NT2/D1 (cell line): ENCODE measurements at regions not wholly inside any gene's neighbourhood (a gene's known extent, or its start where the extent isn't known, plus 50 kb on each side); places are given as distances from the start of the nearest gene placed in this dataset.
A peak's percentile ranks its signal among the peaks of the same experiment; 100 is the strongest.
"Not testable (repeated sequence)": the region's sequence is repeated elsewhere in the genome, so short reads cannot be mapped to it uniquely, and the experiment has no call there.

Experiments
- DNase-seq: peaks from one replicate; pipeline ENCODE4 v3.0.0-alpha.2; 2011; ENCODE audit warnings: low read depth, low spot score
- H3K27me3 ChIP-seq: 2 replicates; pipeline ENCODE4 v1.6.0; 2011; ENCODE audit warnings: mild to moderate bottlenecking; ENCODE audit not compliant: insufficient read length, insufficient read depth
- H3K36me3 ChIP-seq: 2 replicates; pipeline ENCODE4 v1.6.1; 2011; ENCODE audit warnings: mild to moderate bottlenecking, low read length, mixed read lengths; ENCODE audit not compliant: insufficient read depth, insufficient read length
- H3K4me1 ChIP-seq: 2 replicates; pipeline ENCODE4 v1.5.1; 2011; ENCODE audit not compliant: insufficient read depth, insufficient read length
- H3K4me3 ChIP-seq: 2 replicates; pipeline ENCODE4 v1.5.1; 2011; ENCODE audit warnings: low read depth; ENCODE audit not compliant: insufficient read length
- H3K9ac ChIP-seq: 2 replicates; pipeline ENCODE4 v1.6.0; 2011; ENCODE audit warnings: low read depth; ENCODE audit not compliant: insufficient read length
- H3K9me3 ChIP-seq: 2 replicates; pipeline ENCODE4 v1.5.1; 2011; ENCODE audit warnings: mild to moderate bottlenecking, low read length; ENCODE audit not compliant: insufficient read depth
- SUZ12 ChIP-seq: IDR thresholded peaks from 2 replicates; pipeline ENCODE4 v1.6.1; 2011; ENCODE audit not compliant: insufficient read length, insufficient read depth; ENCODE audit errors: extremely low read depth
- YY1 ChIP-seq: IDR thresholded peaks from 2 replicates; pipeline ENCODE4 v1.6.1; 2011; ENCODE audit not compliant: insufficient read length, insufficient read depth
- ZNF274 ChIP-seq: IDR thresholded peaks from 2 replicates; pipeline ENCODE4 v1.6.1; 2011; ENCODE audit warnings: mild to moderate bottlenecking, low read depth, low read length

DNA sequence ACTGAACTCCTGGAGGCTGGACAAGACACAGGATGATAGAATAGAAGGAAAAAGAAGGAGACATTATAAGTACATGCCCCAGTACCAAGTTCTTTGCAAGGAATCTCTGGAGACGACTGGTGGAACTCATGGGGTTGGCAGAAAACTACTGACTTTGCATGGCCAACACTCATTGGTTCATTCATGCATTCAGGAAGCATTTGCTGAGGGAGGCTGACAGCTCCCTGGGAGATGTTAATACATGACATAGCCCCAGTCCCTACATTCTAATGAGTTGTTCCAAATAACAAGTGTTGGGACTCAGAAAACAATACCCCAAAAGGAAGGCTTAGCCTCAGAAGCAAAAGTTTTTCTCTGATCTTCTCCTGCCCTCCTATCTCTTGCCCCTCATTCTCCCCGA, 172.8 kb upstream of the IRF2BP2 start:
- DNase-seq: peak; percentile 75
- no peak overlapping the region for H3K9ac ChIP-seq
- TF ChIP-seq ZNF274 (no peak), SUZ12 (no peak), YY1 (no peak)
- no peaks in the 10 kb centered on the region for H3K27me3 ChIP-seq
- no peaks in the 10 kb centered on the region for H3K9me3 ChIP-seq
- no peaks in the 10 kb centered on the region for H3K36me3 ChIP-seq
- H3K4me3 ChIP-seq: no peak overlapping the region
- H3K4me1 ChIP-seq: peaks cover 12% of the 10 kb centered on the region

DNA sequence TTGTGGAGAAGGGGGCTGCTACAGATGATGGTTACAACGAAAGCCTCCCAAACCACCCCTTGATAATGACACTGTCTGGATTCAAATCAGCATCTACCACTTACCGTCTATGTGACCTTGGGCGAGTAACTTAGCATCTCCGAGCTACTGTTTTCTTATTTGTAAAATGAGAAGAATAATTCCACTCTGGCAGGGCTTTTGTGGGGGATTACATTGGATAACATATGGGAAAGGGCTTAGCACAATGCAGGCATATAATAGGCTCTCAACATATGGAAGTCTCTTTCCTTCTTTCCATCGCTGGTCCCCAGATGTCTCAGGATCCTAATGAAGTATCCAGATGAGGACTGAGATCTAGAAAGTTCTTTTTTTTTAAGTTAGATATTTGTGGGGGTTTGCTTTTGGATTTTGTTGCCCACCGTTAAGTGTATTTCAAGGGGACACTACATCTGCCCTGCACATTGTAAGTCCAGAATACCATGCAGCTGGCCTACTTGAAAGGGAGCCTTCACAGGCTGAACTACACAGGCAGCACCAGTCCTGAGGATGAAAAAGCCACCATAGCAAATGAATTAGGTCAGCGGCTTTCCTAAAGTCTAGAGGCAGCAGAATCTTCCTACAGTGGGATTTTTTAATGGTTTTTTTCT, 172.2 kb upstream of the IRF2BP2 start:
- peaks cover 12% of the 10 kb centered on the region for H3K4me1 ChIP-seq
- H3K9me3 ChIP-seq: no peaks in the 10 kb centered on the region
- no peaks in the 10 kb centered on the region for H3K36me3 ChIP-seq
- TF ChIP-seq SUZ12: no peak
- no peak for TF ChIP-seq ZNF274
- TF ChIP-seq YY1: no peak
- H3K27me3 ChIP-seq: no peaks in the 10 kb centered on the region
- H3K9ac ChIP-seq: no peak overlapping the region
- H3K4me3 ChIP-seq: no peak overlapping the region
- DNase-seq: no peak

DNA sequence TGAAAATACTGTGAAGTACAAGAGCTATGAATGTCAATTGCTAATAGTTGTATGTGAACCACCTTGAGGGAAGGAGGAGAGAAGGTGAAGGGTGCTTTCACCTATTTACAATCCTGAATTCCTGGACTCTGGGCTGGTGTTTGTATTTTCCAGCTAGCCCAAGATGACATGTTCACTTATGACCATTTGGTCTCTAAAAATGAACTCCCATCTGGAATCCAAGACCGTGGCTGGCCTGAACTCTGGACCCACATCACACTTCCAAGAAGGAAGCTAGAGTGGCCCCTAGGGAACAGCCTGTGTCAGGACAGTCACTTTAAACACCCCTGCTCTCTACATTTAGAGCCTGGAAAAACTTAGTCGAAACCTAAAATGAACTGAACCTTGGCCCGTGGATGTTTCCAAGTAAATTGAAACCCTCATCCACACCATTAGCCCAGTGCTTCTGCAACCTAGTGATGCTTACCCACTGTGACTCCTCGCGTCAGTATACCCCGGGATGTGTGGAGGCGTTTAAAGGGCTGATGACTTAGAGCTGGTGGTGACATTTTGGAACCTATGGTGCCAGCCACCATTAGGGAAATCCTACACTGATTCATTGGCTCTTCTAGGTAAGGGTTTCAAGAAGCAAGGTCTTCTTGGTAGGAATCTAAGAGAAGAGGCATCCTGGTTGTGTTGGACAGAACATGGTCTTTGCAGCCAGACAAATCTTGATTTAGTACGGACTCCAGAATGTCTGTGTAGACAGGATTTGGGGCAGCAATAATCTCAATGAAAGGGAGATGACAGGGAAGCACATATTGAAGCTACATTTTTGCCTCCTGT, 171.5 kb upstream of the IRF2BP2 start:
- Histone ChIP-seq H3K9ac (no peak overlapping the region), H3K9me3 (no peaks in the 10 kb centered on the region), H3K4me3 (no peak overlapping the region), H3K36me3 (no peaks in the 10 kb centered on the region), H3K4me1 (peaks cover 12% of the 10 kb centered on the region), H3K27me3 (no peaks in the 10 kb centered on the region)
- no peak for TF ChIP-seq YY1
- TF ChIP-seq ZNF274: no peak
- no peak for TF ChIP-seq SUZ12
- DNase-seq: no peak

DNA sequence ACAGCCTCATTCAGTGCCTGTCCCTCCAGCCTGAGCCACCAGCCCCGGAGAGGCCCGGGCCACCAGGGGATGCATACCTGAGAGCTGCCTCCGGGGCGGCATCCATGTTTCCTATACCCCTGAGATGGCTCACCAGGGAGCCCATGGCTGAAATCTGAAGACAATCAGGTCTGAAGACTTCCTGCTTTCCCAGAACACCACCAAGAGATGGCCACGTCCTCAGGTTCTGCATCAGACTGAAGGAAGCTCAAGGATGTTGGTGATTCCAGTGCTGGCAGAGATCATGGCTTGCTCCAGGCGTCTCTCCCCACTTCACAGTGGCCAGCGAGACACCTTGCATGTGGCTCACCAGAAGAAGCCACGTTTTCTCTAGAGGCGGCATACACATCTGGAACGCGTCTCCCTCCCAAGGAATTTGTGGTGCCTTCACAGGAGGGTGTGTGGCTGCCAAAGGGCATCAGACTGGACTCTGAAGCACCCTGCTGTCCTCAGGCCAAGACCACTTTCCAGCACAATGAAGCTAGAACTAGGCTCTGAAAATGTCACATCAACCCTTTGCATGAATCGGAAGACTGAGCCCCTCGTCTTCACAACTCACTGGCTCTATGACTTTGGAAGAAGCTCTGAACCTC, 170.7 kb upstream of the IRF2BP2 start:
- no peak for DNase-seq
- no peaks in the 10 kb centered on the region; the same call in 1 of the 2 replicates for H3K9me3 ChIP-seq
- peaks cover 12% of the 10 kb centered on the region for H3K4me1 ChIP-seq
- no peaks in the 10 kb centered on the region for H3K27me3 ChIP-seq
- TF ChIP-seq YY1 (no peak), SUZ12 (no peak), ZNF274 (no peak)
- H3K36me3 ChIP-seq: no peaks in the 10 kb centered on the region
- H3K9ac ChIP-seq: no peak overlapping the region
- no peak overlapping the region for H3K4me3 ChIP-seq

DNA sequence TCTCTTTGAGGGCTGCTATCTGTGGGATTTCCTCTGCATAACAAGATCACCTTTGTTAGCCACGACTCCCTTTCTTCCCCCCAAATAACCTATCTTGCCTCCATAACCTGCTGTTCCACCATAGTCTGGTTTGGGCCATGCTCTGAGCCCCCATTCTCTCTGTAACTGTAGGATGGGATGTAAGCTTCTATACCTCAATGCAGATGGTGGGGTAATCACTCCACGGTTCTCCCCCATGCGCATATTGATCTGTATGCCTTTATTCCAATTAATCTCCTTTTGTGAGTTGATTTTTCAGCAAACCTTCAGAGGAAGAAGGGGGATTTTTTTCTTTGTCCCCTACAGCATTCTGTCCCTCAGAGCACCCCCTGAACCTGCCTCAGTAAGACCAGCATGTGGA, 170.1 kb upstream of the IRF2BP2 start:
- DNase-seq: no peak
- Histone ChIP-seq H3K9me3 (no peaks in the 10 kb centered on the region; the same call in 1 of the 2 replicates), H3K36me3 (no peaks in the 10 kb centered on the region), H3K4me1 (peaks cover 12% of the 10 kb centered on the region), H3K27me3 (no peaks in the 10 kb centered on the region), H3K4me3 (no peak overlapping the region), H3K9ac (no peak overlapping the region)
- TF ChIP-seq YY1 (no peak), ZNF274 (no peak), SUZ12 (no peak)

DNA sequence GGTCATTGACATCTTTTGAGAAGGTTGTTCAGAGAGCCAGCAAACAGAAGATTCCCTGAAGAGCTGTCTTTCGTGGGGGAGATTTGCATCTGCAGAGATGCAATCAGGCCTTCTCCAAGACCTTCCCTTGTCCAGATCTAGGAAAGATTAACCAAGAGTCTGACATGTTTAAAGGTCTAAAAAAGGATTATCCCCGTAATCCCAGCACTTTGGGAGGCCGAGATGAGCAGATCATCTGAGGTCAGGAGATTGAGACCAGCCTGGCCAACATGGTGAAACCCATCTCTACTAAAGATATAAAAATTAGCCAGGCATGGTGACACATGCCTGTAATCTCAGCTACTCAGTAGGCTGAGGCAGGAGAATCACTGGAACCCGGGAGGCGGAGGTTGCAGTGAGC, 169.6 kb upstream of the IRF2BP2 start:
- not testable (repeated sequence) for DNase-seq, H3K4me3 ChIP-seq, H3K36me3 ChIP-seq, H3K27me3 ChIP-seq, H3K9ac ChIP-seq, H3K9me3 ChIP-seq
- peaks cover 12% of the 10 kb centered on the region for H3K4me1 ChIP-seq

DNA sequence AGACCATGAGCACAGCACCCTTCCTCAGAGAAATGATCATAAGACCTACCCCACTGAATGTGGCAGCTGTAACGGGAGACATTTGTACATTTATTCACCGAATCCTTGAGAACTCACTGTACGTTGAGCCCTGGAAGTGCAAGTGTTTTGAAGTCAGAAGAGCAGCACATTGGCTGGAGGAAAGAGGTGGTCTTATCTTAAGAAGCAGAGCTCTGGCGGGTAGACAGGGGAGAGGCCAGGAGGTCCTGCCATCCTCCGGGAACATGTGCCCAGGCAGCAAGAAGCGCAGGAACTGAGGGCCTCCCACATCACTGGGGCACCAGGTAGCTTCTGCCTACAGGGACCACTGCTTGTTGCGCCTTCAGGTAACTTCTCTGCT, 169.2 kb upstream of the IRF2BP2 start:
- H3K4me3 ChIP-seq: no peak overlapping the region
- no peak for DNase-seq
- H3K27me3 ChIP-seq: no peaks in the 10 kb centered on the region
- H3K9ac ChIP-seq: no peak overlapping the region
- TF ChIP-seq YY1 (no peak), ZNF274 (no peak), SUZ12 (no peak)
- H3K4me1 ChIP-seq: peaks cover 12% of the 10 kb centered on the region
- H3K9me3 ChIP-seq: no peaks in the 10 kb centered on the region; the same call in 1 of the 2 replicates
- no peaks in the 10 kb centered on the region for H3K36me3 ChIP-seq
